Activated CD4-positive, alpha-beta T cell treated with anti-CD3 and anti-CD28 coated beads, Interleukin-2, amount 50 U/mL, for 24 hours (primary cell): ENCODE measurements at regions not wholly inside any gene's neighbourhood (a gene's known extent, or its start where the extent isn't known, plus 50 kb on each side); places are given as distances from the start of the nearest gene placed in this dataset.

ENCODE experiments used
- DNase-seq, 2 donors: peaks; one replicate each; pipeline ENCODE4 v3.0.0-alpha.2; 2020; ENCODE audit warnings: low read depth in 1 of 2, low spot score in 1 of 2

DNA sequence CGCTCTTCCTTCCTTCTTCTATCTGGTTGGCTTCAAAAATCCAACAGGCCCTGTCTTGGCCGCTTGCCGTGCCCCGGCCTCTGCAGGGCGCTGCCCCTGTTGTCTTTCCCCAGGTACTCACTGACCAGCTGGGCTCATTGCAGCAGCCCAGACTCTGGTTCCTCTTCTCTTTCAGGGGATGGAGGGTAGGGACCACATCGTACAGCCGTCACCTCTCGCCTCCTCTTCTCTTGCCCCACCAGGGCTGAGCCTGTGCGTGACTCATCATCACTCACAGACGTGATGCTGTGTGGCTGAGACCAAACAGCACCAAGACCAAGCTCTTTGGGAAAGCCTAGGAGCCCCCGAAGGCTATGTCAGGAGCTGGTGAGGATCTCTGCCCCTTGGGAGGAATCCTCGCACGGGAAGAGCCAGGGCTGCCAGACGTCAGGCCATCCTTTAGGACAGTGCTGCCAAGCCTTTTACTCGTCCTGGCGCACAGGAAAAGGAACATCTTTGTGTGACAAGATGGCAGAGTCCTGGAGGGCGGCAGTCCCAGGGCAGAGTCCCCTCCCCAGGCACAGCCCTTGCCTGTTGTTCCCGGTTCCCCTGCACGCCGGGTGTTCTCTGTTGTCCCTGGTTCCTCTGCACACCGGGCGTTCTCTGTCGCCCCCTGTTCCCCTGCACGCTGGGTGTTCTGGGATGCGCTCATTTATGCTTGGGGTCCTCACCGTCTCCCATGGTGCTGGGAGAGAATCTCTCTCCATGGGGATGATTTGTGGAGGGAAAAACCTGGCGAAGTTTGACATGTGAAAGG is 188.5 kb upstream of the SHH start:
- DNase-seq, result no peak

DNA sequence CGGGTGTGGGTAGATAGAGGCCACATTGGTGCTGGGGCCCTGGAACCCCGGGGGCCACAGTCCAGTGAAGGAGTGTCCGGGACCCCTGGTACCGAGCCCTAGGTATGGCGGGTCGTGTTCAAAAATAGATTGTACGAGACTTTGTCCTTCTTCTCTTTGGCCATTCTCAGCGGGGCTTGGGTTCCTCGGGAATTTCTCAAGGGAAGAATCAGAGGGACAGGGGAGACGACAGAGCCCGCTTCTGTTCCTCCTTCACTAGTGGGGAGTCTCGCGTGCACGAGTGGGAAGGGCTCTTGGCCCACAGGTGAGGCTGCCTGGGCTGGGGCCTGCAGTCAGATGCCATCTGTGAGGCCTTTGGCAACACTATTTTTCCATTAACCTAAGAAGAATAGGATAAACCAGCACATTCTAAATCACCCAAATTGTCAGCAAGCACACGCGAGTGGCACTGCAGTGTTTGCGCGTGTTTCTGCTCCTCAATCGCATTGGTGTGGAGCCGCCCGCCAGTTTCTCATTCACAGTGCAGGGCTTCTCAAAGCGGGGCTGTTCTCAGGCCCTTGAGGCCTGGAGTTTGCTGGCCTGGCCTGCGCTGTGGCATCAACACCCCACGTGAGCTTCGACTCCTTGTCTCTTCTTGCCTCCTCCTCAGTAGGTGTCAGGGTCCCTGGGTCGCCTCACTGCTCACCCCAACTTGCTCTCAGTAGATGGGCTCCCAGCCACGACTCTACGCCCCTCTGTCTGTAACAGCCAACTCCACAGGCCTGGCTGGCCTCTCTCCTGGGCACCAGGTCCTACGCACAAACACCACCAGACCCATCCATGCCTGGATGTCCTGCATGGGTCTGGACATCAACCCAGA is 187.6 kb upstream of the SHH start:
- DNase-seq, result no peak

GRCh38 chr7:155998766-155999630 is 186.7 kb upstream of the SHH start:
- no peak for DNase-seq

- DNase-seq, result peak in 1 of 2 donors; percentile 18
These were observed 186.0 kb upstream of the SHH start for GRCh38 chr7:155998328-155998691.

GRCh38 chr7:155997431-155998327 is 185.4 kb upstream of the SHH start:
- DNase-seq, result no peak

DNA sequence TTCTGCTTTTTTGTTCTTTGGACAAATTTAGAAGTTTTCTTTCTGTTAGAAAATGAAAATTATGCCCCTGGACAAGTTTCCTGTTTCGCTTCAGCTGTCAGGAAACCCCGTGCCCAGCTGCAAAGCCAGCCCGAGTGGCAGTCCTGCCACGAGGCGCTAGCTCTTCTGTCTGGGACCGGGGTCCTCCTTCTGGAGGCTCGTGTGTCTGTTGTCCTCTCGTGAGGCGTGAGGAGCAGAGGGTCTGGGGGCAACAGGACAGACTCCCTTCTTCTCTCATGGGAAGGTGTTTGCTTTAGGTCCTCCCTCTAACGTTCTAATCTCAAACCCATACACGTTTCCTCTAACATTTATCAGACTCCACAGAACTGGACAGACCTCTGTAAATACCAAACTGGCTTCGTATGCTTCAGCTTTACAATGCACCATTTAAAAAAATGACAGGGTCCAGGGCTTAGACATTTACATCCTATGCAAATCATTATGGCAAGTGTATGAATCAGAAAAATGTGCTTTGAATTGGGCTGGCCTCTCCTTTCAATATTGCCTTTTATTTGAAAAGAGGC is 184.5 kb upstream of the SHH start:
- no peak for DNase-seq

- DNase-seq, result no peak
These were observed 182.9 kb upstream of the SHH start for GRCh38 chr7:155995183-155995612.

DNA sequence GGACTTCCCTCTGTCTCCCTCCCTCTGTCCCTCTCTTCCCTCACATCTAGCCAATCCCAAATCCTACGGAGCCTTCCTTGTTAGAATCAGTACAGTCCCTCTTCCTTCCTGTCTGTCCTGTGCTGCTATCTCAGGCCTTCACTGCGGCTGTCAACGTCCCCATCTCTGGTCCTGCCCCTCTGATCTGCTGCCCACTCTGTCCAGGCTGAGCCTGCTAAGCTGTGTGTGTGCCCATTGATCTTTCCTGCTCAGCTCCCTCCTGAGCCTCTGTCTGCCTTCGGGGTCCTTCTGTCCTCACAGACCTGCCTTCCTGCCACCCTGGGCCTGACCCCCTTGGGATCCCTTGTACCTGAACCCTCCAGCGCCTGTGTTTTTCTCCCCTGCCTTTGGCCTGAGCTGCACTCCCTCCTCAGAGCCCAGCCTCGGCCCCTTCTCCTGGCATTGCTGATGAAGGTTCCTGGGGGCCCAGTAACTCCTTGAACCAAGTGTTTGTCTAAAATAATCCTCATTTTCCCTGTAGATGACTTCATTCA is 182.1 kb upstream of the SHH start:
- no peak for DNase-seq

GRCh38 chr7:155993420-155994278 is 181.4 kb upstream of the SHH start:
- DNase-seq, result no peak

DNA sequence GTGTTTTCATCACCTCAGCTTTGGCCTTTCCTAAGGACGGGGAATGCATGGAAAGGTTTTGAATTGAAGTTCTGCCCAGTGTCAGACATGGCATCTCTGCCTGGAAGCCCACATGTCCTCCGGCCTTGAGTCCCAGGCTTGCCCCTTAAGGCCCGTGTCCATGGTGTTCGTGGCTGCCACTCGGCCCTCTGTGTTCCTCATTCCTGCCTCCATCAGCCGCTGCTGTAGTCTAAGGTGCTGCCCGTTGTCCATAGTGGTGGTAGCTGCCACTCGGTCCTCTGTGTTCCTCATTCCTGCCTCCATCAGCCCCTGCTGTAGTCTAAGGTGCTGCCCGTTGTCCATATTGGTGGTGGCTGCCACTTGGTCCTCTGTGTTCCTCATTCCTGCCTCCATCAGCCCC is 180.7 kb upstream of the SHH start:
- no peak for DNase-seq

GRCh38 chr7:155992538-155992937 is 180.3 kb upstream of the SHH start:
- DNase-seq, result no peak

DNA sequence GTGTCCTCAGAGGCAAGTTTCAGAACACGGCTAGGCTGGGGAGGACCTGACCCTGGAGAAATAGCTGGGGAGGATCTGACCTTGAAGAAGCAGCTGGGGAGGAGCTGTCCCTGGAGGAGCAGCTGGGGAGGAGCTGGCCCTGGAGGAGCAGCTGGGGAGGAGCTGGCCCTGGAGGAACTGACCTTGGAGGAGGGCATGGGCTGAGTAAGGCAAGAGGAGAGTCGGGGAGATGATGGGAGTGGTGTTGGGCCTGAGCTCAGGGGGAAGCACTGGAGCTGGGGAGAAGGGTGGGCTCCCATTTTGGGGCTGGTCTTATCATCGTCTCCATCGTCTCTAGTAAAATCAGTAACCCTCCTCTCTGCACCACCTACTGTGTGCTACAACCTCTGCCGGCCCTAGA is 179.8 kb upstream of the SHH start:
- DNase-seq, result no peak

- no peak for DNase-seq
These were observed 179.2 kb upstream of the SHH start for GRCh38 chr7:155991470-155991869.

- no peak for DNase-seq
These were observed 176.2 kb upstream of the SHH start for GRCh38 chr7:155988416-155988815.

- no peak for DNase-seq
These were observed 175.5 kb upstream of the SHH start for GRCh38 chr7:155987681-155988235.

- DNase-seq, result no peak
These were observed 174.4 kb upstream of the SHH start for GRCh38 chr7:155986497-155987160.

DNA sequence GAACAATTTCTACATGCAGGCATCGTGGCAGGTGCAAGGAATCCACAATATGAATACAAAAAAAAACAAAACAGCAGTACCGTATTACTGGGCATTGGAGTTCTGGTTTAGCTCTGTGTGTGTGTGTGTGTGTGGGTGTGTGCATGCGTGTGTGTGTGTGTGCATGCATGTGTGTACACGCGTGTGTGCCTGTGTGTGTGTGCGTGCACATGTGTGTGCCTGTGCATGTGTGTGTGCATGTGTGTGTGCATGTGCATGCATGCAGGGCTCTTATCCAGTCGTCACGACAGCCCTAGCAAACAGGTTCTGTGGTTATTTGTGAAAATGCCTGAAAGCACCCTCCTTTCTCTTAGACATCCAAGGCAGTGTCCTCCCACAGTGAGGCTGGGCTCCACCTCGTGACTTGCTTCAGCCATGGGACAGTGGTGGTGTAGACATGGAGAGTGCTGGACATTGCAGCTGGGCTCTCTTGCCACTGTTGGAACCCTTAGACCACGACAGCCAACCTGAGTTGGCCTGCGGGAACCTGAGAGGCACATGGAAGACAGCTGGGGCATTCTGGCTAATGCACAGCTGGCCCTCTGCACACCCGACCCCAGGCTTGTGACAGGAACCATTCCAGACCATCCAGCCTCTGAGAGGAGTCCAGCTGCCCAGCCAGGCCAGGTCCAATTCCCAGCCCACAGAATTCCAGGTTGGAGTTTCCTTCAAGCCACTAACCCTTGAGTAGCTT is 173.4 kb upstream of the SHH start:
- DNase-seq, result no peak
